Fibroblast of villous mesenchyme (primary cell): ENCODE measurements at regions not wholly inside any gene's neighbourhood (a gene's known extent, or its start where the extent isn't known, plus 50 kb on each side); places are given as distances from the start of the nearest gene placed in this dataset.
A peak's percentile ranks its signal among the peaks of the same experiment; 100 is the strongest.

Source experiments
- DNase-seq: peaks from one replicate; pipeline ENCODE4 v3.0.0-alpha.2; 2010; ENCODE audit warnings: low read depth
- H3K4me3 ChIP-seq: 2 replicates; pipeline ENCODE4 v1.5.1; 2011; ENCODE audit warnings: low read depth, mild to moderate bottlenecking, low read length
- CTCF ChIP-seq: IDR thresholded peaks from 2 replicates; pipeline ENCODE4 v1.5.1; 2012; ENCODE audit warnings: low read depth, mild to moderate bottlenecking, low read length; ENCODE audit not compliant: insufficient read depth

- TF ChIP-seq CTCF, result no peak
- no peak for DNase-seq
- H3K4me3 ChIP-seq, result no peak overlapping the region
Observed at GRCh38 chr13:106377341-106377740, 158.1 kb downstream of the EFNB2 start.

GRCh38 chr13:106376401-106377112, 158.9 kb downstream of the EFNB2 start:
- no peak overlapping the region for H3K4me3 ChIP-seq
- peak; percentile 91 for DNase-seq
- peak; percentile 49 for TF ChIP-seq CTCF

GRCh38 chr13:106375085-106375484, 160.4 kb downstream of the EFNB2 start:
- H3K4me3 ChIP-seq, result no peak overlapping the region
- no peak for TF ChIP-seq CTCF
- no peak for DNase-seq

GRCh38 chr13:106374631-106375030, 160.8 kb downstream of the EFNB2 start:
- no peak for TF ChIP-seq CTCF
- no peak overlapping the region for H3K4me3 ChIP-seq
- DNase-seq, result no peak

GRCh38 chr13:106373989-106374572, 161.4 kb downstream of the EFNB2 start:
- no peak for TF ChIP-seq CTCF

GRCh38 chr13:106373304-106373988, 162.0 kb downstream of the EFNB2 start:
- peak; percentile 42 for DNase-seq
- no peak for TF ChIP-seq CTCF
- no peak overlapping the region for H3K4me3 ChIP-seq

More at GRCh38 chr13:106373989-106374572, 161.4 kb downstream of the EFNB2 start:
- no peak overlapping the region for H3K4me3 ChIP-seq
- DNase-seq, result peak; percentile 90
